IPS DF 6.9 (cell line): ENCODE measurements at regions not wholly inside any gene's neighbourhood (a gene's known extent, or its start where the extent isn't known, plus 50 kb on each side); places are given as distances from the start of the nearest gene placed in this dataset.
"Not testable (repeated sequence)": the region's sequence is repeated elsewhere in the genome, so short reads cannot be mapped to it uniquely, and the experiment has no call there.

Experiments used
- DNase-seq: peaks from one replicate; pipeline ENCODE4 v3.0.0-alpha.2; 2013; ENCODE audit warnings: low read depth, low spot score
- H3K27ac ChIP-seq: one replicate; pipeline ENCODE4 v1.5.1; 2013; ENCODE audit warnings: low read length, control low read depth
- H3K27me3 ChIP-seq: 2 replicates; pipeline ENCODE4 v1.6.1; 2013; ENCODE audit warnings: mild to moderate bottlenecking, low read length; ENCODE audit not compliant: control insufficient read depth, insufficient read depth
- H3K36me3 ChIP-seq: 2 replicates; pipeline ENCODE4 v1.6.1; 2013; ENCODE audit warnings: low read length; ENCODE audit not compliant: control insufficient read depth, insufficient read depth
- H3K4me1 ChIP-seq: 2 replicates; pipeline ENCODE4 v1.6.1; 2013; ENCODE audit warnings: low read length; ENCODE audit not compliant: control insufficient read depth, insufficient read depth
- H3K4me3 ChIP-seq: 2 replicates; pipeline ENCODE4 v1.5.1; 2013; ENCODE audit warnings: mild to moderate bottlenecking, low read length
- H3K9me3 ChIP-seq: 2 replicates; pipeline ENCODE4 v1.6.1; 2013; ENCODE audit warnings: low read length, inconsistent platforms; ENCODE audit not compliant: control insufficient read depth, insufficient read depth
- WGBS: extraction: QIAGEN DNeasy Blood & Tissue Kit; methylation state at CpG from one replicate; pipeline ENCODE4 v1.1.7; 2013; ENCODE audit warnings: mixed read lengths, missing lambda C conversion rate; ENCODE audit not compliant: insufficient read length, insufficient coverage; 5-methylcytosine and 5-hydroxymethylcytosine counted together

DNA sequence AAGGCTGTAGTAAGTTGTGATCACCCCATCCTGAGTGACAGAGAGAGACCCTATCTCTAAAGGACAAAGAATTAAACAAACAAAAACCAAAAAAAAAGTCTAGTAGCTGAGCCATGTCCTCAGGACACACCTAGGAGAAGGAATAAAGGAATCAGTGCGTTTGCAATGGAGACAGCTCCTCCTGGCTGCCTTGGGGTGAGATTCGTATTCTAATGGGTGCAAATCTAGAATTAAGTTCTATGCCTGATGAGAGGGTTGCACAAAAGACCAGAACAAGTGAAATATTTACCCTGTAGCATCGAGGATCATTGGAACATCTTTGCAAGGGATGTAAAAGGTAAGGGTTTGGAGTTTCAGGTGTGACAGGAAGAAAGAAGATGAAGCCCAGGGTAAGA is 70.3 kb upstream of the BMAL1 start:
- Histone ChIP-seq H3K4me1 (peaks cover 1% of the 10 kb centered on the region; the same call in 1 of the 2 replicates), H3K27ac (no peak overlapping the region), H3K27me3 (no peaks in the 10 kb centered on the region), H3K36me3 (no peaks in the 10 kb centered on the region), H3K4me3 (no peak overlapping the region), H3K9me3 (no peaks in the 10 kb centered on the region)
- WGBS = no CpG with 5 or more reads among the region's 3 CpGs
- DNase-seq = no peak

DNA sequence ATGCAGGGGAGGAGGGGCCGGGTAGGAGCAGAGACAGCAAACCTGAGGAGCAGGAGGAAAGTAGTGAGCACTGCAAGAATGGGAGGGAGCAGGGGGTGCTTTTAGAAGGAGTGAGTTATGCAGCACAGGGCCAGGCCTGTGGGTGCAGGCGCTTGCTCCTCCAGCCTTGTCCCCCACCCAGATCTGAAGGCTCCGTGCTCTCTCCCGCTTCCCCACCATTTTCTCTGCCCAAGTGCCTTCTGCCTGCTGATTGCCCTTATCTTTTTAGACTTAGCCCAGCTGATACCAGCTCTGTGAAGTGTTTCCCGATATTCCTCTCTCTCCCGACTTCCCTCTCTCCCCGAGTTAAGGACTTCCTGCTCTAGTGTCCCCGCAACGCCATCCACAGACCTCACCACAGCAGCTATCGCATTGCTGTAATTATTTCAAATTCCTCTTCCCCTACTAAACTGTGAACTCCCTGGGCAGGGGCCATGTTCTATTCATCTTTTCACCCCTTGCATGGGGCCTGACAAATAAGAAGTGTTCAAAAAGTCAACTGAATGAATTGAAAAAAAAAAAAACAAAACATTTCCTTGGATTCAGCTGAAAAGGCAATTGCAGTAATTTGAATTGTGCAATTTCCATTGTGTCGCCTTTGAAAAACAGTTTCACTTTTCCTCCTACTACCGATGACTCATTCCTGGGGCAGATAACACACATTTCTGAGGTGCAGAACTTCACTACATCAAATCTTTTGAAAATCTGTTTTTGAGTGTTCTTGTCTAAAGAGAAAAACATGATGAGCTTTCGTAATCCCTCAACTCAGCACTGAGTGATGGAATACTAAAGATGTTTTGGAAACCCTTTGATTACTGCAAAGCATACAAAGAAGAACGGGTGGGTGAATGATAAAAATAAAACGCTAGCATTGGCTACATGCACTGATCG is 69.7 kb upstream of the BMAL1 start:
- no peak for DNase-seq

DNA sequence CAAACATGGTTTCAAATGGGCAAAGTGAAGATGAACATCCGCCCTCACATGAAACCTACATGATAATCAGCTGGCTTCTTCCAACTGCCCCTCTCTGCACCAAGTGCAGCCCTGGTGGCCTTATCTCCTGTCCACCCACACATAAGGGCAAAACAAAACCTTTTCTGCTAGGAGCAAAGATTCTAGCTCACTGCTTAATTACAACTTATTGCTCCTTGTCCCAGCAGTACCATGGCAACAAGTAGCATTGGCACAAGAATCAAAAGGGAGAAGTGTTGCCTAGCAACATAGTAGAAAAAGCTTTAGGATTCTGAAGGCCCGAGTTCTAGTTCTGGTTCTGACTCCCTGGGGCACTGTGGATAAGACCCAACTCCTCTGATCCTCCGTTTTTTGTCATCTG is 68.7 kb upstream of the BMAL1 start:
- H3K4me1 ChIP-seq = peaks cover 1% of the 10 kb centered on the region; the same call in 1 of the 2 replicates
- no peaks in the 10 kb centered on the region for H3K36me3 ChIP-seq
- WGBS = no CpG with 5 or more reads among the region's 3 CpGs
- no peaks in the 10 kb centered on the region for H3K27me3 ChIP-seq
- DNase-seq = no peak
- H3K27ac ChIP-seq = no peak overlapping the region
- H3K9me3 ChIP-seq = no peaks in the 10 kb centered on the region
- no peak overlapping the region for H3K4me3 ChIP-seq

More for the DNA sequence above, 69.7 kb upstream of the BMAL1 start:
- no peak overlapping the region for H3K4me3 ChIP-seq
- no CpG with 5 or more reads among the region's 16 CpGs for WGBS
- H3K27ac ChIP-seq = no peak overlapping the region
- H3K9me3 ChIP-seq = no peaks in the 10 kb centered on the region
- no peaks in the 10 kb centered on the region for H3K27me3 ChIP-seq
- H3K4me1 ChIP-seq = peaks cover 1% of the 10 kb centered on the region; the same call in 1 of the 2 replicates
- no peaks in the 10 kb centered on the region for H3K36me3 ChIP-seq

DNA sequence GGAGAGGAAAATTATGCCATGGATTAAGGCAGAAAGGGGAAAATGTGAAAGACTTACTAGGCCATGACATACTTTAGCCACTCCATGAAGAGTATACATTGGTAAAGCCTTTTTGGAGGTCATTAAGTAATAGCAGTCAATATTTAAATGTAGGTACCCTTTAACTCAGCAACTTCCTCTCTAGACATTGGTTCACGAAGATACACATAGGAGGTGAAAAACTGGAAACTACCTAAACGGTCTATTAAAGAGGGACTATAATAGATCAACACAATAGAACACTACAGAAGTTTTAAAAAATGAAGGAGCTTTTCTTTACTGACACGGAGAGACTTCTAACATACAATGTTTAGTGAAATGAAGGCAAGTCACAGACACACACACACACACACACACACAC is 68.2 kb upstream of the BMAL1 start:
- H3K27me3 ChIP-seq = no peaks in the 10 kb centered on the region
- WGBS = no CpG with 5 or more reads among the region's 3 CpGs
- H3K4me3 ChIP-seq = no peak overlapping the region
- DNase-seq = no peak
- H3K27ac ChIP-seq = no peak overlapping the region
- H3K36me3 ChIP-seq = no peaks in the 10 kb centered on the region
- no peaks in the 10 kb centered on the region for H3K9me3 ChIP-seq
- H3K4me1 ChIP-seq = peaks cover 1% of the 10 kb centered on the region; the same call in 1 of the 2 replicates

DNA sequence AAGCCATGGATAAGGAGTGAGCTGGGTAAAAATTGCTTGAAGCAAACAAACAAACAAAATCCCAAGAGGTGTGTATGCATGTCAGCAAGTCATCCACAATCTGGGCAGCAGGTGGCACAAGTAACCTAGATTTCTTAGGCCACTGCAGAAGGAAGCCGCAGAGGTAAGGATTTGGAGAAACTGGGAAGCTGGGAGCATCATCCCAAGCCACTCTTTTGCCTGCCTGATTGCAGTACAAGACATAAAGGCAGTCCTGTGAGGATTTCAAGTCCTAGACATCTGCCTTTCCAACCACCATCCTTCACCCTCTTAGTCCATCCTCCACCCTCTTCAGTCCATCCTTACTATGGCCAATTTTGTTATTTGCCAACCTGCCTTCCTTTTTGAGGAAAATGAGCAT is 67.2 kb upstream of the BMAL1 start:
- H3K4me1 ChIP-seq = peaks cover 1% of the 10 kb centered on the region; the same call in 1 of the 2 replicates
- DNase-seq = no peak
- no peaks in the 10 kb centered on the region for H3K27me3 ChIP-seq
- H3K27ac ChIP-seq = no peak overlapping the region
- H3K36me3 ChIP-seq = no peaks in the 10 kb centered on the region
- H3K4me3 ChIP-seq = no peak overlapping the region
- H3K9me3 ChIP-seq = no peaks in the 10 kb centered on the region
- no CpG with 5 or more reads among the region's 1 CpG for WGBS

DNA sequence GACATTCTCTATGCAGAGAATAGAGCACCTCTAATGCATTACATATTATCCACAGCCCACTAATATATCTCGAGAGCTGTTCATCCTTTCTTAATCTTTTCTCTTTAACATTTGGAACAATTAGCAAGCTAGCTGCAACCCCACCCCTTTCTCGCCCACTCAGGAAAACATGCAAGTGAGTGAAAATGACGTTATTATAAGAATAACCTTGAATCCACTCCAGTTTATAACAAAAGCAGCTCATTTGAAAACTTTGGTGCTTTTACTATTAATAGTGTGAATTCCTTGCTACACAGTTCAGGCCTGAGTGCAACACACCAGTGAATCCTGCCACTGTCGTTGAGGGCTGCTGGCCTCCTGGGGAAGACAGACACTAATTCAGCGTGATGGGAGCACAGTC is 63.3 kb upstream of the BMAL1 start:
- no peak for DNase-seq
- Histone ChIP-seq H3K4me1 (peaks cover 3% of the 10 kb centered on the region), H3K36me3 (no peaks in the 10 kb centered on the region), H3K4me3 (no peak overlapping the region), H3K27ac (no peak overlapping the region), H3K27me3 (no peaks in the 10 kb centered on the region), H3K9me3 (no peaks in the 10 kb centered on the region)
- WGBS = no CpG with 5 or more reads among the region's 5 CpGs

DNA sequence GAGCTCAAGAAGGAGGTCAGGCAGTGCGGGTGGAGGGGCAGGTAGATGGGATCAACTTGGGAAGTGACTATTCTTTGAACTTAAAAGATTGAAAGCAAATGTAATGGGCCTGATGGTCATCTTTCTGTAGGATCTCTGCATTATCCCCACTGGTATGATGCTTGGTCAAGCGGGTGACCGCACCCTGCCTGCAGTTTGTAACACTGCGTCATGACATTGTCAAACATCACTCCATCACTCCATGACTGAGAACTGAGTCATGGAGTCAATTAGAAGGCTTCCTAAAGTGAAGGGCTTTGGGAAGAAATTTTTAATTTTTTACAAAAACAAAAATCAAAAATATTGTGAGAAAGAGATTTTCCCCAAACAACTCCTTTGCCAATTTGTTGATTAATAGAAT is 62.4 kb upstream of the BMAL1 start:
- H3K4me1 ChIP-seq = peaks cover 3% of the 10 kb centered on the region
- H3K36me3 ChIP-seq = no peaks in the 10 kb centered on the region
- H3K9me3 ChIP-seq = no peaks in the 10 kb centered on the region
- no peak overlapping the region for H3K27ac ChIP-seq
- H3K27me3 ChIP-seq = no peaks in the 10 kb centered on the region
- WGBS = no CpG with 5 or more reads among the region's 4 CpGs
- DNase-seq = no peak
- no peak overlapping the region for H3K4me3 ChIP-seq

DNA sequence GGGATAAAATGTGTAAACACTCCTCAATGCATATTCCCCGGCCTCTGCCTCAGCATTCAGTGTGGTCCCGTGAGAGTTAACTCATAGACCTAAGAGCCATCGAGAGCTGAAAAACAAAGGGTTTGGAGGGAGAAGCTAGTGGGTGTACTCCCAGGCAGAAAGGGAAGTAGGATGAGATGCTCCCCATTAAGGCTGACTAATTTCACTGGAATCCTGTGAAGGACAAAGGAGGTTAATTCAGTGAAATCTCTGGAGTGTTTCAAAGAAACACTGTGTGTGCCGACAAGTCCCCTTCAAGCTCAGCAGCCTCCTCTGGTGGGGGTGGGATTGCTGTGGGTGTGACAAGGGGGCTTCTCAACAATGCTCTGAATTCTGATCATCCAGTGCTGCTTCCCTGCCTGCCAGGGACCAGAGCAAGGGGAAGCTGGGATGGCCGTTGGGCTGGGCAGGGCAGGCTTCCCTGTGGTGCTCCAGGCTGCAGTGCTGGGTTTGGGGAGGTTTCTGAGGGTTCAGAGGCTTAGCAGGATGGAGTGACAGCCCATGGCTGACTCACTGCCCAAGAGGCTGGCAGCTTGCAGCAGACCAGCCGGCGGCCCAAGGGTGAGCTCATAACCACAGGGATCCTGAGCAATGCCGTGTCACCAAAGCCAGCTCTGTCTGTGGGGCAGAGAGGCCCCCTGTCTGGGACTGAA is 61.4 kb upstream of the BMAL1 start:
- Histone ChIP-seq H3K4me1 (peaks cover 3% of the 10 kb centered on the region), H3K4me3 (no peak overlapping the region), H3K27ac (no peak overlapping the region), H3K9me3 (no peaks in the 10 kb centered on the region), H3K36me3 (no peaks in the 10 kb centered on the region), H3K27me3 (no peaks in the 10 kb centered on the region)
- no peak for DNase-seq
- WGBS = no CpG with 5 or more reads among the region's 8 CpGs

DNA sequence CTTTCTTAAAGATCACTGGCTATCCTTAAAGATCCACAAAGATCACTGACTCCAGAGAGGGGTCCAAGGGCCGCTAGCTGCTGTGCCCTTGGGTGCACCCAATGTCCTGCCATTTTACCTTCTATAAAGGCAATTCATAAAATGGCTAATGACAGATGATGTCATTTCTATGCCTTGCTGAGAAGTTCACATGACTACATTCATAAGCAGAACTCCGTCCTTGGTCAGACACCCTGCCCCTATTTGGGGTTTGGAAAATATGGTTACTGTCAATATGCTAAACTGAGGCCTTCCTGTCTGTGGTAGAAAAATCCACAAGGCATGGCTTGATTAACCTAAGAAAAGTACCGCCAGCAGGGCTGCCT is 60.9 kb upstream of the BMAL1 start:
- no peaks in the 10 kb centered on the region for H3K9me3 ChIP-seq
- H3K36me3 ChIP-seq = no peaks in the 10 kb centered on the region
- H3K4me3 ChIP-seq = no peak overlapping the region
- H3K4me1 ChIP-seq = peaks cover 3% of the 10 kb centered on the region
- H3K27ac ChIP-seq = no peak overlapping the region
- no CpG with 5 or more reads among the region's 3 CpGs for WGBS
- no peak for DNase-seq
- no peaks in the 10 kb centered on the region for H3K27me3 ChIP-seq

DNA sequence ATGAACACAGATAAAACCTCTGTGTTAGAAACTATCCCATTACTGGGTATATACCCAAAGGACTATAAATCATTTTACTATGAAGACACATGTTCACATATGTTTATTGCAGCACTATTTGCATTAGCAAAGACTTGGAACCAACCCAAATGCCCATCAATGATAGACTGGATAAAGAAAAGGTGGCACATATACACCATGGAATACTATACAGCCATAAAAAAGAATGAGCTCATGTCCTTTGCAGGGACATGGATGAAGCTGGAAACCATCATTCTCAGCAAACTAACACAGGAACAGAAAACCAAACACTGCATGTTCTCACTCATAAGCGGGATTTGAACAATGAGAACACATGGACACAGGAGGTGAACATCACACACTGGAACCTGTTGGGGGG is 58.9 kb upstream of the BMAL1 start:
- not testable (repeated sequence) for H3K36me3 ChIP-seq, H3K4me1 ChIP-seq, H3K9me3 ChIP-seq, H3K27ac ChIP-seq, H3K27me3 ChIP-seq, DNase-seq, H3K4me3 ChIP-seq
- no CpG with 5 or more reads among the region's 1 CpG for WGBS
